Stimulated activated CD4-positive, alpha-beta T cell treated with anti-CD3 and anti-CD28 coated beads, Interleukin-15, amount 100 ng/mL, for 24 hours (primary cell): ENCODE measurements at regions not wholly inside any gene's neighbourhood (a gene's known extent, or its start where the extent isn't known, plus 50 kb on each side); places are given as distances from the start of the nearest gene placed in this dataset.
"Not testable (repeated sequence)": the region's sequence is repeated elsewhere in the genome, so short reads cannot be mapped to it uniquely, and the experiment has no call there.

Experiments used
- DNase-seq: peaks from one replicate; pipeline ENCODE4 v3.0.0-alpha.2; 2020

DNA sequence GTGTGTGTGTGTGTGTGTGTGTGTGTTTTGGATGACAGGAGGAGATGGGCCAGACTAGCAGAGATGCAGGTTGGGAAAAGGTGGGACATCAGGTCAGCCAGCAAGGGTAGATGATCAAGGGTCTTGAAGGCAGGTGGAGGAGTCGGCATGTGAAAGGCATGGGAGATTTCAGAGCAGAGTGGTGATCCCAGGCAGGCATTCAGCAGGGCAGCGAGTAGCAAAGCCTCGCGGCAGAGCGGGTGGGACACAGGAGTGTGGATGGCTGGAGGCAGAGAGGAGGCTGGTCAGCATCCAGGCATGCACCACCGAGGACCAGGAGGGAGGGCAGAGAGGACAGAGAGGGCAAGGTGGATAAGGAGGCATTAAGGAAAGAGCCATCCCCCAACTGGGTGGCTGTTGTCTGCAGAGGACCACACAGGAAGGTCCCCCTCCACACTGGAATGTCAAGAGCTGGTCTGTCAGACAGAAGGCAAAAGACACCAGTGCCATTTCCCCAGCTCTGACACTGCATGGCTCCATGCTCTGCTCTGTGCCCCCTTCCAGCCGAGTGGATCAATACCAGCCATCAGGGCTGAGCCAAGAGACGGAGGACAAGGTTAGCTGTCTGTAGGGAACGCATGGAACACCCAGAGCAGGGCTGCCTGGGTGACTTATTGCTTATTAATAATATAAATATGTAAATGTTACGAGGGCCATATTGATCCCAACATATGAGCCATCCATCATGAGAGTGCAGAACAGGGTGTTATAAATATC, 74.8 kb upstream of the RPL38 start:
- DNase-seq = no peak

DNA sequence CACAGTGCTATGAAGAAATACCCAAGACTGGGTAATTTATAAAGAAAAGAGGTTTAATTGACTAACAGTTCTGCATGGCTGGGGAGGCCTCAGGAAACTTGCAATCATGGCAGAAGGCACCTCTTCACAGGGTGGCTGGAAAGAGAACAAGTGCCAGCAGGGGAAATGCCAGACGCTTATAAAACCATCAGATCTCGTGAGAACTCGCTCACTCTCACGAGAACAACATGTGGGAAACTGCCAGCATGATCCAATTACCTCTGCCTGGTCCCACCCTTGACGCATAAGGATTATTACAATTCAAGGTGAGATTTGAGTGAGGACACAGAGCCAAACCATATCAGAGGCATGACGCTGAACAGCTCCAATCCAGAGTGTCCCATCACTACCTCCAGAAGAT, 73.7 kb upstream of the RPL38 start:
- DNase-seq = not testable (repeated sequence)

DNA sequence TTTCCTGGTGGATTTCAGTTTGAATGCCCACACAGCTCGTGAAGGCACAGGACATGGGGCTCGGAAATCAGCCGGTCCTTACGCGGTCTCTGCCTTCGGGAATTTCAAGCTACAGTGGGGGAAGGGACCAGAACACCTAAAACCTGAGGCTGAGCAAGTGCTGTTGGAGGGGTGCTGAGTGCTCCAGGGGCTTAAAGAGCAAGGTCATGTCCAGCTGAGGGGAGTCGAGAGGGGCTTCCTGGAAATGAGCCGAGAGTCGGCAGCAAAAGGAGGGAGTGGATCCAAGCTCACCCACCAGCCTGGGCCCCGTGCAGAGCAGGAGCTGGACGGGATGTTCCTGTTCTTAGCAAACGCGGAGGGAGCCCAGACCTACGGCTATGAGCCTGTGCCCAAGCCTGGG, 73.2 kb upstream of the RPL38 start:
- DNase-seq = no peak

GRCh38 chr17:74130841-74131240, 72.6 kb upstream of the RPL38 start:
- DNase-seq = no peak

- no peak for DNase-seq
Measured at GRCh38 chr17:74132354-74132753, 71.1 kb upstream of the RPL38 start.

DNA sequence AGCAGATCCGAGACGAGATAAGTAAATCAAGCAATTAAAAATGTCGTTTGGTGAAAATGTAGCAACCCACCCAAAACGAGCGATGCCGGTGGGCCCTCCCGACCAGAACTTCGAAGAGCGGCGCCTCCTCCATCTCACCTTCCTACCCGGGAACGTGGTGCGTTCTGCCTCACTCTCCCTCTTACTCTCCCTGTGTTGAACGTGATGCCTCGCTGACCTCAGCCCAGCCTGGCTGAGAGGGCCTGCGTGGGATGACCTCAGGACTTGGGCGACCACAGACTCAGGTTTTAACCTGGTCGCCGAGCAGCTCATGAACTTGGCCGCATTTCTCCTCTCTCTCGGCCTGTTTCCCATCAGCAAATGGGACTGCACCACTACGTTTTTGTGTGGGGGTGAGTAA, 69.7 kb upstream of the RPL38 start:
- DNase-seq = no peak

- DNase-seq = not testable (repeated sequence)
Measured at GRCh38 chr17:74134234-74134633, 69.2 kb upstream of the RPL38 start.

- no peak for DNase-seq
Measured at GRCh38 chr17:74134991-74135390, 68.5 kb upstream of the RPL38 start.

- no peak for DNase-seq
Measured at GRCh38 chr17:74135391-74136167, 67.9 kb upstream of the RPL38 start.

- no peak for DNase-seq
Measured at GRCh38 chr17:74137416-74137815, 66.1 kb upstream of the RPL38 start.

- DNase-seq = no peak
Measured at GRCh38 chr17:74139120-74139519, 64.4 kb upstream of the RPL38 start.

DNA sequence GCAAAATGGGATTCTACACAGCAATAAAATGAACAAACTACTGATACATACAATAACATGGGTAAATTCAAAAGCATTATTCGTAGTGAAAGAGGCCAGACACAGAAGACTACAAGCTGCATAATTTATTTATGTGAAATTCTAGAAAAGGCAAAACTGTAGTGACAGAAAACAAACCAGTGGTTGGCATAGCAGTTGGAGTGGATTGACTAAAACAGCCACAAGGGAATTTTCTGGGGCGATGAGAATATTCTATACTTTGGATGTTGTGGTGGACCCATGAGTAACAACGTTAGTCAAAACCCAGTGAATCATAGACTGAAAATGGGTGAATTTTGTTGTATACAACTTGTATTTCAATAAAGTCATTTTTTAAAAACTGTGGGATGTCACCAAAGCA, 63.2 kb upstream of the RPL38 start:
- DNase-seq = no peak

- DNase-seq = no peak
Measured at GRCh38 chr17:74141612-74142011, 61.9 kb upstream of the RPL38 start.

DNA sequence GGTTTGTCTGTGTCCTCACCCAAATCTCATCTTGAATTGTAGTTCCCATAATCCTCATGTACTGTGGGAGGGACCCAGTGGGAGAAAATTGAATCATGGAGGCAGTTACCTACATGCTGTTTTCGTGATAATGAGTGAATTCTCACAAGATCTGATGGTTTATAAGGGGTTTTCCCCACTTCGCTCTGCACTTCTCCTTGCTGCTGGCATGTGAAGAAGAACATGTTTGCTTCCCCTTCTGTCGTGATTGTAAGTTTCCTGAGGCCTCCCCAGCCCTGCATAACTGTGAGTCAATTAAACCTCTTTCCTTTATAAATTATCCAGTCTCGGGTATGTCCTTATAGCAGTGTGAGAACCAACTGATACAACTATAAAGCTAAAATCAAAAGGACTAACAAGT, 60.2 kb upstream of the RPL38 start:
- not testable (repeated sequence) for DNase-seq

DNA sequence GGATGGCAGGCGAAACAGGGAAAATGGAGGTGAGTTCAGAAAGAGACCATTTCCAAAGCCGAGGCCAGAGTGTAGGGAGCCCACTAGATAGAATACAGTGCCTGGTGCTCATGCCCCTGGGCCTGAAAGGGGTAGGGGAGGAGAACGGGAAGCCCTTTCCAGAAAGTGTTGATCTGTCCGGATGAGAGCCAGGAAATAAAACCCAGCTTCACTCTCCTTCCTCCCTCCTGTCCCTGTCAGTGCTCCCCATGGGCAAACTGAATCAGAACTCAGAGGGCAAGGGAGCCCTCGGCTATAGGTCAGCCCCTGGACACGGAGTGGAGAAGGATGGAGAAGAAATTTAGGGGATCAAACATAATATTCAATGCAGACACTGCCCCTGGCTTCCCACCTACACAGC, 57.7 kb upstream of the RPL38 start:
- DNase-seq = no peak

DNA sequence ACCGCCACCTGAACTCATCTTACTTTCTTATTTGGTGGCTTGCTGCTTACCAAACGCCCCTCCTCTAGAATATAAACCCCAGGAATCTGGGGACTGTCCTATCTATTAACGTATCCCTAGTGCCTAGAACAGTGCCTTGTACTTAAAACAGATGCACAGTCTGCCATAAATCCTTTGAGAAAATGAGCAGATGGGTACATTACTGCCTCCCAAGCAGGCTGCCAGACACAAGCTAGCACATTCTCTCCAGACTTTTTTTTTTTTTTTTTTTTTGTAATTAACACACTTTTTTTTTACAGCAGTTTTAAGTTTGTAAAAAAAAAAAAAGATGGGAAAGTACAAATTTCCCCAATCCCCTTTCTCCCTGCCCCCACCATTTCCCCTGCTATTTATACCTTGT, 57.3 kb upstream of the RPL38 start:
- DNase-seq = no peak

DNA sequence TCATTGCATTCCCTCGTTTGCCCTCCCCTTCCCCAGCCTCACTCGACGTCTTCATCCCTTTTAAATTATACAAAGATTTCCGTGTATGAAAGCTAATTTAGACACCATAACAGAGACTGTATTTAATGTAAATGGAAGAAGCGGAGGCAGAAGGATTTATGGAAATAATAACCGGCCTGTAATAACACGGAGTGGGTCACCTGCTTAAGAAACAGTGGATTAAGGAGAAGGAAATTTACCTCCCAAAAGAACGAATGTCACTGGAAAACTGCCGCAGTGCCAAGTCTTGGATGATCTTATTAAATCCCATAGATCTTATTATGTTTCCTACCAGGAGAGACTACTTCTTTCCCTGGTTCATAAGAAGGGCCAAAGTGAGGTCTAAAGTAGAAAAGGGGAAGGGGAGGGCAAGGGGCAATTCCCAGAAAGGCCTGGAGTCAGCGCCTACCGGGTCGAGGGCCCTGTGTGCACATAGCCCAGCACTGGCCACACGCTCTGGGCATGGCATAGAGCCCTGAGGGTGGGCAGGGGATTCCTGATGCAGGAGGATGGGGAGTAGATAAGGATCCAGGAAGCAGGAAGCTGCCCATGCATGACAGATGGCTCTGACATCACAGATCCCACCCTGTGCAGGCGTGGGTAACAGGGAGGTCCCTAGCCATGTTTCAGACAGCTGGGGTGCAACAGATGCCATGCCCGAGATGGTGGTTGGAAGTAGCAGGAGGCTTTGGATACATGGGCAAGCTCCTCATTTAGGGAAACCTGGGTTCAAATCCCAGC, 56.2 kb upstream of the RPL38 start:
- no peak for DNase-seq

DNA sequence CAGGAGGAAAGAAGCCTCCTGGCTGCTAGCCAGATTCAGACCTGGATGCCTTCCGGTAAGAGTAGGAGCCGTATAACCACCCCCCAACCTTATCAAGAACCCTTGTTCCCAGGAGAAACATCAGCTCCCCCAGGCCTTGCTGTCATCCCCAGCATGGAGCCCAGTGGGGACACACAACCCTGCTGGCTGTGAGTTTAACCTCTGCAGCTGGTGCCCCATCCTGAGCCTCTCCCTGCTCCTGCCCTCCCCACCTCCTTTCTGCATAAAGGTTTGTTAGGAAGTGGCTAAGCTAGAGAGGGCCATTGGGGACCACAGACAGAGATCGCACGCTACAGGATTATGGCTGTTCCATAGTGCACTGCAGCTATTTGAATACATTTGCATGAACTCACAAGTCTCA, 55.5 kb upstream of the RPL38 start:
- no peak for DNase-seq

DNA sequence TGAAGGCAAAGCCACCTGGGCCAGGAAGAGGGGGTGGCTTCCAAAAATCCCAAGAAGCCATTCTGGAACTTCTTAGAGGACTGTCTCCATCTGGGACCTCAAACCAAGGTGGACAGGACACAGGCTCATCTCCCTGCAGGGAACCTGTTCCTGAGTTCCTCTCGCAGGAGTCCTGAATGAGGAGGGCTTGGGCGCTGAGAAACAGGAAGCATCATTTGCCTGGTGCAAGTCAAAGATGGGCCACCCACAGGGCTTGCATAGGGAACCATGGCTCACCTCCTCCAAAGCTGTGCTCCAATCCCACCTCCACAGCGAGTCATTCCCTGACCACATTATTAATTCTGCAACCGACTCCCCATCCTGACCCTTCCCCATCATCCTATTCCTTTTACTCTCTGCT, 55.0 kb upstream of the RPL38 start:
- DNase-seq = no peak

DNA sequence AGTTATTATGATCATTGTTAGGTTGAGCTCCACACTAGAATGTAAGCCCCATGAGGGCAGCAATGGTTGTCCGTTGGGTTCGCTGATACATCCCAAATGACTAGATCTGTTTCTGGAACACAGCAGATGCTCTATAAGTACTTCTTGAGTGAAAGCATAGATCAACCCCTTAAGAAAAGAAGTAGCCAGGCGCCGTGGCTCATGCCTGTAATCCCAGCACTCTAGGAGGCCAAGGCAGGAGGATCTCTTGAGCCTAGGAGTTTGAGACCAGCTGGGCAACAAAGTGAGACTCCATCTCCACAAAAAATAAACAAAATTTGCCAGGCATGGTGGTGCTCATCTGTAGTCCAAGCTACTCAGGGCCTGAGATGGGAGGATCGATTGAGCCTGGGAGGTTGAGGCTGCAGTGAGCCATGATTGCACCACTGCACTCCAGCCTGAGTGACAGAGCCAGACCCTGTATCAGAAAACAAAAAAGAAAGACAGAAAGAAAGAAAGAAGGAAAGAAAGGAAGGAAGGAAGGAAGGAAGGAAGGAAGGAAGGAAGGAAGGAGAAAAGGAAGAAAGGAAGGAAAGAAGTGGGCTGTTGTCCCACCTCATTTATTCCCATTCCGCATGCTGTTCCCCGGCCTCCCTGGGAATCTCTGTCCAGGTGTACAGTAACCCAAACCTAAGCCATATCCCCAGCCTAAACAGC, 54.4 kb upstream of the RPL38 start:
- DNase-seq = no peak

- DNase-seq = no peak
Measured at GRCh38 chr17:74149597-74150427, 53.7 kb upstream of the RPL38 start.

DNA sequence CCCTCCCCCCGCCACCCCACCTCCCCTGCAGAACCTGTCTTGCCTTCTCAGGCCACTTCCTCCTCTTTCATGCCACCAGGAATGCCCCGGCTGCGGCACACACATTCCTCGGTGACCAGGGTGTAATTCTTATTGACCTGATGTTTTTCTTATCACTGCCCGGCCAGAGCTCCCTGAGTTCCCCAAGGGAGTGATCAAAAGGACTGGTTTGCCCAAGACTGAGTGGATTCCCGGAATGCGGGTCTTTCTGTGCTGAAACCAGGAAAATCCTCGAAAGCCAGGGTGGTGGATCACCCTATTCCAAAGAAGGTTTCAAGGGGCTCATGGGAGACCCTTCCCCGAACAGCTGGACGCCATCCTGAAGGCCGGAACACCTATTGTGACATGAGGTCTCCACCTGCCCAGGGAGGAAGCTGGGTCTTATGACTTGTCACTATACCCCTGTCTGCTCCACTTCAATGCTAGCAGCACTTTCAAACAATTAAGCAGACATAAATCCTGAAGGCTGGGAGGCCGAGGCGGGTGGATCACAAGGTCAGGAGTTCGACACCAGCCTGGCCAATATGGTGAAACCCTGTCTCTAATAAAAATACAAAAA, 53.0 kb upstream of the RPL38 start:
- no peak for DNase-seq
